22Rv1 (cell line): ENCODE measurements at regions not wholly inside any gene's neighbourhood (a gene's known extent, or its start where the extent isn't known, plus 50 kb on each side); places are given as distances from the start of the nearest gene placed in this dataset.

Experiments used
- ZFX ChIP-seq: fragments of 450-650 bp; IDR thresholded peaks from 2 replicates; pipeline ENCODE4 v1.6.1; 2017; ENCODE audit warnings: antibody characterized with exemption, borderline replicate concordance
- TF ChIP-seq, protein P1 (sequence below): fragments of 450-650 bp; IDR thresholded peaks from 2 replicates; pipeline ENCODE4 v1.5.1; 2017; ENCODE audit warnings: mild to moderate bottlenecking

GRCh38 chr20:40191573-40191972, 497.5 kb downstream of the MAFB start:
- TF ChIP-seq, protein P1, sequence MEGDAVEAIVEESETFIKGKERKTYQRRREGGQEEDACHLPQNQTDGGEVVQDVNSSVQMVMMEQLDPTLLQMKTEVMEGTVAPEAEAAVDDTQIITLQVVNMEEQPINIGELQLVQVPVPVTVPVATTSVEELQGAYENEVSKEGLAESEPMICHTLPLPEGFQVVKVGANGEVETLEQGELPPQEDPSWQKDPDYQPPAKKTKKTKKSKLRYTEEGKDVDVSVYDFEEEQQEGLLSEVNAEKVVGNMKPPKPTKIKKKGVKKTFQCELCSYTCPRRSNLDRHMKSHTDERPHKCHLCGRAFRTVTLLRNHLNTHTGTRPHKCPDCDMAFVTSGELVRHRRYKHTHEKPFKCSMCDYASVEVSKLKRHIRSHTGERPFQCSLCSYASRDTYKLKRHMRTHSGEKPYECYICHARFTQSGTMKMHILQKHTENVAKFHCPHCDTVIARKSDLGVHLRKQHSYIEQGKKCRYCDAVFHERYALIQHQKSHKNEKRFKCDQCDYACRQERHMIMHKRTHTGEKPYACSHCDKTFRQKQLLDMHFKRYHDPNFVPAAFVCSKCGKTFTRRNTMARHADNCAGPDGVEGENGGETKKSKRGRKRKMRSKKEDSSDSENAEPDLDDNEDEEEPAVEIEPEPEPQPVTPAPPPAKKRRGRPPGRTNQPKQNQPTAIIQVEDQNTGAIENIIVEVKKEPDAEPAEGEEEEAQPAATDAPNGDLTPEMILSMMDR = no peak
- TF ChIP-seq ZFX = no peak
